Panc1 (cell line): ENCODE measurements at regions not wholly inside any gene's neighbourhood (a gene's known extent, or its start where the extent isn't known, plus 50 kb on each side); places are given as distances from the start of the nearest gene placed in this dataset.

Source experiments
- ATAC-seq: fragments of 200-7000 bp; cut with Tn5 transposase; 2 replicates; pipeline ENCODE4 v1.9.1; 2020; ENCODE audit warnings: mild to moderate bottlenecking, moderate library complexity
- BruUV-seq: library from RNA; stranded (reverse); fragments of 400-500 nt; replicated peaks from 2 replicates; lab custom pipeline; 2021; lab: Mats Ljungman, UMichigan
- CTCF ChIA-PET: fragments of 300-600 bp; sonication (Branson Sonifier 250); formaldehyde crosslinking; loops from one replicate; lab custom pipeline; 2022; ENCODE audit warnings: antibody characterized with exemption; lab: Charles Lee
- POLR2A ChIA-PET: fragments of 300-600 bp; sonication (Branson Sonifier 250); formaldehyde crosslinking; loops from one replicate; lab custom pipeline; 2022; ENCODE audit warnings: antibody characterized with exemption; lab: Charles Lee
- DNase-seq: peaks from one replicate; pipeline ENCODE4 v3.0.0-alpha.2; 2010; ENCODE audit warnings: low read depth, low spot score
- H3K27ac ChIP-seq: 2 replicates; pipeline ENCODE4 v1.5.1; 2011; ENCODE audit warnings: mild to moderate bottlenecking, low read length, inconsistent platforms
- H3K27me3 ChIP-seq: fragments of 200-500 bp; sonication (Bioruptor generic); 2 replicates; pipeline ENCODE4 v1.6.0; 2014; ENCODE audit warnings: low read length, inconsistent platforms; ENCODE audit not compliant: control insufficient read depth, insufficient read depth
- H3K36me3 ChIP-seq: fragments of 200-500 bp; sonication (Bioruptor generic); 2 replicates; pipeline ENCODE4 v1.5.1; 2014; ENCODE audit warnings: inconsistent platforms, mild to moderate bottlenecking, low read length, moderate library complexity; ENCODE audit not compliant: control insufficient read depth, insufficient read depth
- H3K4me1 ChIP-seq: 2 replicates; pipeline ENCODE4 v1.5.1; 2011; ENCODE audit warnings: inconsistent platforms, mild to moderate bottlenecking, low read length, moderate library complexity; ENCODE audit not compliant: control insufficient read depth, insufficient read depth
- H3K4me3 ChIP-seq, 2 experiments: 2 replicates each; pipeline ENCODE4 v1.5.1; 2011 to 2012; ENCODE audit warnings: low read depth in 2 of 2, low read length in 2 of 2, mild to moderate bottlenecking in 2 of 2, inconsistent platforms in 1 of 2, moderate library complexity in 1 of 2
- H3K9me3 ChIP-seq: fragments of 200-500 bp; sonication (Bioruptor generic); 2 replicates; pipeline ENCODE4 v1.5.1; 2014; ENCODE audit warnings: low read depth, mild to moderate bottlenecking, inconsistent platforms, low read length, moderate library complexity; ENCODE audit not compliant: control insufficient read depth, insufficient read depth
- CTCF ChIP-seq: fragments of 450-650 bp; IDR thresholded peaks from 2 replicates; pipeline ENCODE4 v1.5.1; 2017; ENCODE audit warnings: mild to moderate bottlenecking
- POLR2AphosphoS5 ChIP-seq: IDR thresholded peaks from 2 replicates; pipeline ENCODE4 v1.6.1; 2012; ENCODE audit warnings: mild to moderate bottlenecking, low read depth, low read length, moderate library complexity
- SIN3A ChIP-seq: IDR thresholded peaks from 2 replicates; pipeline ENCODE4 v1.6.1; 2012; ENCODE audit warnings: low read depth, mild to moderate bottlenecking, low read length, moderate library complexity, borderline replicate concordance; ENCODE audit not compliant: insufficient read depth
- TCF7L2 ChIP-seq: IDR thresholded peaks from 2 replicates; pipeline ENCODE4 v1.6.1; 2011; ENCODE audit warnings: mild to moderate bottlenecking, low read depth, low read length, inconsistent platforms
- in situ Hi-C: cut with HindIII; loops from 2 replicates; pipeline ENCODE4 v1.10.0; 2016; ENCODE audit warnings: low sequenced_read_pairs, low pct_unique_long_range_greater_than_20kb
- intact Hi-C: fragments of 100-400 bp; cut with micrococcal nuclease; formaldehyde crosslinking; loops from one replicate; pipeline ENCODE4 v1.10.0; 2022; ENCODE audit not compliant: unreplicated experiment
- TF ChIP-seq, protein P1 (sequence below), 2 experiments: IDR thresholded peaks; 2 replicates each; pipeline ENCODE4 v1.6.1; 2011 to 2012; ENCODE audit warnings: low read depth in 2 of 2, control low read depth in 1 of 2, low read length in 1 of 2, mild to moderate bottlenecking in 1 of 2, moderate library complexity in 1 of 2; ENCODE audit not compliant: insufficient read depth in 1 of 2

GRCh38 chr3:6172871-6173642, 687.9 kb upstream of the GRM7 start:
- no TSS peak for BruUV-seq

DNA sequence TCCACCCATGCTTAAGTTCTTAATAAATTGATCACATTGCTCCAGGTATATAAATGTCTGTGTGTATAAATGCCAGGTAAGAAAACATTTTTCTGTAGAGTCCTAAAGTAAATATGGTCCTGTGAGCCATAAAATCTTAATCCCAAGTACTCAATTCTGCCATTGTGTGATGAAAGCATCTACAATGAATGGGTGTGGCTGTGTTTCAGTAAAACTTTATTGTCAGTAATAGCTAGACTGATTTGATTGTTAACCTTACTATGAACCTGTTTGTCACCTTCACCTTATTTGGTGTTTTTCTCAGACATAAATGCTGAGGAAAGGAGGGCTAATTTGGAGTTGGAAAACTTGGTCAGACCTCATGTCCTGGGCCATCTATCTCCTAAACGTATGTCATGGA, 683.5 kb upstream of the GRM7 start:
- no peaks in the 10 kb centered on the region for H3K4me1 ChIP-seq
- no peak for ATAC-seq
- H3K4me3 ChIP-seq, result no peak overlapping the region
- POLR2A ChIA-PET, result no interaction called here
- CTCF ChIA-PET, result no interaction called here
- H3K36me3 ChIP-seq, result no peaks in the 10 kb centered on the region
- in situ Hi-C loops, result no loop called here
- no TSS peak for BruUV-seq
- H3K27ac ChIP-seq, result no peak overlapping the region
- H3K27me3 ChIP-seq, result no peaks in the 10 kb centered on the region
- intact Hi-C loops, result no loop called here
- no peaks in the 10 kb centered on the region for H3K9me3 ChIP-seq
- TF ChIP-seq POLR2AphosphoS5, result no peak
- no peak for TF ChIP-seq TCF7L2
- no peak for TF ChIP-seq SIN3A
- TF ChIP-seq, protein P1, sequence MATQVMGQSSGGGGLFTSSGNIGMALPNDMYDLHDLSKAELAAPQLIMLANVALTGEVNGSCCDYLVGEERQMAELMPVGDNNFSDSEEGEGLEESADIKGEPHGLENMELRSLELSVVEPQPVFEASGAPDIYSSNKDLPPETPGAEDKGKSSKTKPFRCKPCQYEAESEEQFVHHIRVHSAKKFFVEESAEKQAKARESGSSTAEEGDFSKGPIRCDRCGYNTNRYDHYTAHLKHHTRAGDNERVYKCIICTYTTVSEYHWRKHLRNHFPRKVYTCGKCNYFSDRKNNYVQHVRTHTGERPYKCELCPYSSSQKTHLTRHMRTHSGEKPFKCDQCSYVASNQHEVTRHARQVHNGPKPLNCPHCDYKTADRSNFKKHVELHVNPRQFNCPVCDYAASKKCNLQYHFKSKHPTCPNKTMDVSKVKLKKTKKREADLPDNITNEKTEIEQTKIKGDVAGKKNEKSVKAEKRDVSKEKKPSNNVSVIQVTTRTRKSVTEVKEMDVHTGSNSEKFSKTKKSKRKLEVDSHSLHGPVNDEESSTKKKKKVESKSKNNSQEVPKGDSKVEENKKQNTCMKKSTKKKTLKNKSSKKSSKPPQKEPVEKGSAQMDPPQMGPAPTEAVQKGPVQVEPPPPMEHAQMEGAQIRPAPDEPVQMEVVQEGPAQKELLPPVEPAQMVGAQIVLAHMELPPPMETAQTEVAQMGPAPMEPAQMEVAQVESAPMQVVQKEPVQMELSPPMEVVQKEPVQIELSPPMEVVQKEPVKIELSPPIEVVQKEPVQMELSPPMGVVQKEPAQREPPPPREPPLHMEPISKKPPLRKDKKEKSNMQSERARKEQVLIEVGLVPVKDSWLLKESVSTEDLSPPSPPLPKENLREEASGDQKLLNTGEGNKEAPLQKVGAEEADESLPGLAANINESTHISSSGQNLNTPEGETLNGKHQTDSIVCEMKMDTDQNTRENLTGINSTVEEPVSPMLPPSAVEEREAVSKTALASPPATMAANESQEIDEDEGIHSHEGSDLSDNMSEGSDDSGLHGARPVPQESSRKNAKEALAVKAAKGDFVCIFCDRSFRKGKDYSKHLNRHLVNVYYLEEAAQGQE (IDR thresholded peaks at IDR 0.05; ENCODE audit: insufficient read depth in 1 of 2, low read depth in 2 of 2, low read length in 1 of 2), result no peak
- TF ChIP-seq CTCF, result no peak
- DNase-seq, result no peak

More at GRCh38 chr3:6172871-6173642, 687.9 kb upstream of the GRM7 start:
- H3K36me3 ChIP-seq, result no peaks in the 10 kb centered on the region
- POLR2A ChIA-PET, result no interaction called here
- DNase-seq (no peak), ATAC-seq (no peak)
- CTCF ChIA-PET, result no interaction called here
- H3K4me1 ChIP-seq, result no peaks in the 10 kb centered on the region
- H3K4me3 ChIP-seq, result no peak overlapping the region
- no peak for TF ChIP-seq TCF7L2
- TF ChIP-seq, protein P1 (IDR thresholded peaks at IDR 0.05; ENCODE audit: insufficient read depth in 1 of 2, low read depth in 2 of 2, low read length in 1 of 2), result no peak
- TF ChIP-seq SIN3A, result no peak
- TF ChIP-seq CTCF, result no peak
- no peak for TF ChIP-seq POLR2AphosphoS5
- no peaks in the 10 kb centered on the region for H3K27me3 ChIP-seq
- in situ Hi-C loops (no loop called here), intact Hi-C loops (no loop called here)
- H3K27ac ChIP-seq, result no peak overlapping the region
- H3K9me3 ChIP-seq, result no peaks in the 10 kb centered on the region
